ENCODE measurements at regions not wholly inside any gene's neighbourhood (a gene's known extent, or its start where the extent isn't known, plus 50 kb on each side); places are given as distances from the start of the nearest gene placed in this dataset.

- H3K4me3 ChIP-seq (ENCODE audit: low read length), result no peak overlapping the region
- no peak for DNase-seq (ENCODE audit: low read depth)
- no peak for TF ChIP-seq CTCF (conservative IDR thresholded peaks at IDR 0.05; ENCODE audit: low read length)
Measured at GRCh38 chr14:104527857-104528459, 51.6 kb upstream of the C14orf180 start.

- TF ChIP-seq CTCF (conservative IDR thresholded peaks at IDR 0.05; ENCODE audit: low read length), result no peak
- DNase-seq (ENCODE audit: low read depth), result no peak
- no peak overlapping the region for H3K4me3 ChIP-seq (ENCODE audit: low read length)
Measured at GRCh38 chr14:104528496-104528895, 51.1 kb upstream of the C14orf180 start.

All from AG10803 (cell line).